ENCODE measurements at regions not wholly inside any gene's neighbourhood (a gene's known extent, or its start where the extent isn't known, plus 50 kb on each side); places are given as distances from the start of the nearest gene placed in this dataset.
A peak's percentile ranks its signal among the peaks of the same experiment; 100 is the strongest.

- DNase-seq: no peak
Measured at GRCh38 chr2:225340923-225341322, 58.6 kb upstream of the NYAP2 start.

GRCh38 chr2:225337183-225337582, 62.3 kb upstream of the NYAP2 start:
- DNase-seq: no peak

GRCh38 chr2:225334514-225334913, 65.0 kb upstream of the NYAP2 start:
- peak; percentile 94 to 97 for DNase-seq

GRCh38 chr2:225328192-225328591, 71.3 kb upstream of the NYAP2 start:
- DNase-seq: no peak

- no peak for DNase-seq
Measured at GRCh38 chr2:225326969-225327368, 72.5 kb upstream of the NYAP2 start.

- no peak for DNase-seq
Measured at GRCh38 chr2:225319872-225320271, 79.6 kb upstream of the NYAP2 start.

- no peak for DNase-seq
Measured at GRCh38 chr2:225318440-225318839, 81.1 kb upstream of the NYAP2 start.

GRCh38 chr2:225317186-225317585, 82.3 kb upstream of the NYAP2 start:
- DNase-seq: no peak

GRCh38 chr2:225310745-225311144, 88.8 kb upstream of the NYAP2 start:
- DNase-seq: no peak

- no peak for DNase-seq
Measured at GRCh38 chr2:225309516-225309915, 90.0 kb upstream of the NYAP2 start.

GRCh38 chr2:225296951-225297350, 102.6 kb upstream of the NYAP2 start:
- no peak for DNase-seq

GRCh38 chr2:225295102-225295501, 104.4 kb upstream of the NYAP2 start:
- DNase-seq: no peak

- no peak for DNase-seq
Measured at GRCh38 chr2:225293638-225294037, 105.9 kb upstream of the NYAP2 start.

- DNase-seq: no peak
Measured at GRCh38 chr2:225290757-225291400, 108.6 kb upstream of the NYAP2 start.

GRCh38 chr2:225289659-225290058, 109.9 kb upstream of the NYAP2 start:
- DNase-seq: no peak

GRCh38 chr2:225288986-225289385, 110.5 kb upstream of the NYAP2 start:
- no peak for DNase-seq

- DNase-seq: peak; percentile 20 to 23
Measured at GRCh38 chr2:225282858-225283710, 116.4 kb upstream of the NYAP2 start.

GRCh38 chr2:225276207-225276606, 123.3 kb upstream of the NYAP2 start:
- DNase-seq: no peak

GRCh38 chr2:225275443-225275842, 124.1 kb upstream of the NYAP2 start:
- no peak for DNase-seq

GRCh38 chr2:225274751-225275150, 124.8 kb upstream of the NYAP2 start:
- peak; percentile 48 to 60 for DNase-seq

- DNase-seq: peak; percentile 6 to 14
Measured at GRCh38 chr2:225272173-225272572, 127.3 kb upstream of the NYAP2 start.

GRCh38 chr2:225270861-225271260, 128.6 kb upstream of the NYAP2 start:
- peak; percentile 75 to 80 for DNase-seq

- DNase-seq: peak; percentile 3 to 10
Measured at GRCh38 chr2:225270053-225270452, 129.5 kb upstream of the NYAP2 start.

- no peak for DNase-seq
Measured at GRCh38 chr2:225254363-225254762, 145.1 kb upstream of the NYAP2 start.

All from SHP77 (cell line).